Breast epithelium (tissue), 3 donors: ENCODE measurements at regions not wholly inside any gene's neighbourhood (a gene's known extent, or its start where the extent isn't known, plus 50 kb on each side); places are given as distances from the start of the nearest gene placed in this dataset.

Source experiments
- CTCF ChIP-seq, 3 donors: fragments of 450-650 bp; IDR thresholded peaks; one replicate each; pipeline ENCODE4 v1.5.1; 2016 to 2017; ENCODE audit warnings: antibody characterized with exemption in 3 of 3, mild to moderate bottlenecking in 3 of 3, moderate library complexity in 3 of 3
- POLR2A ChIP-seq: fragments of 450-650 bp; IDR thresholded peaks from one replicate; pipeline ENCODE4 v1.6.1; 2016; ENCODE audit warnings: antibody characterized with exemption, mild to moderate bottlenecking, moderate library complexity

- TF ChIP-seq CTCF (IDR thresholded peaks at IDR 0.05) (no peak), POLR2A (no peak)
Observed at GRCh38 chr7:46320956-46321355, 399.9 kb upstream of the IGFBP3 start.
